ENCODE measurements at regions not wholly inside any gene's neighbourhood (a gene's known extent, or its start where the extent isn't known, plus 50 kb on each side); places are given as distances from the start of the nearest gene placed in this dataset.

DNA sequence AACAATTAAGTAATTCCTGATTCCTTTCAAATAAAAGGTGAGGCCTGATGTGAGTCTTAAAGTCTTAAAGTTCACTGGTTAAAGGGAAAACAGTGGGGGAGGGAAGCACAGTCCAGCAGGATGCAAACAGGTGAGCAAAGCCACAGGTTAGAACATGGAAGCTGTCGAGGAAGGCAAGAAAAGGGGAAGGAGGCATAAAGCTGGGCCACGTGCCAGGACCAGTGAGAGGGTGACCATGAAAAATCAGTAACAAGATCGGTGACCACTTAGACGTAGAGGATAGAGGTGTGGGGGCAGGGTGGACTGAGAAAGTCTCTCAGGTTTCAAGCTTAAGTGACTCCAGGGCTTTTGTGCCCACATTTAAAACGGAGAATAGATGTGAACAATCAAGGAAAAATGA lies 231.3 kb downstream of the SETD4 start:
- TF ChIP-seq NFIC (IDR thresholded peaks at IDR 0.05) (no peak), EGR1 (IDR thresholded peaks at IDR 0.05) (no peak), REST (IDR thresholded peaks at IDR 0.05; ENCODE audit: low read depth) (no peak), TEAD4 (IDR thresholded peaks at IDR 0.05) (no peak), CEBPB (IDR thresholded peaks at IDR 0.05) (no peak), EP300 (IDR thresholded peaks at IDR 0.05; ENCODE audit: borderline replicate concordance) (no peak), RAD21 (IDR thresholded peaks at IDR 0.05; ENCODE audit: low read depth) (no peak), CREB1 (IDR thresholded peaks at IDR 0.05; ENCODE audit: low read depth) (no peak), ZBTB7A (IDR thresholded peaks at IDR 0.05; ENCODE audit: low read depth) (no peak), TCF12 (IDR thresholded peaks at IDR 0.05; ENCODE audit: low read depth) (no peak), YY1 (IDR thresholded peaks at IDR 0.05; ENCODE audit: low read depth) (no peak), FOXM1 (IDR thresholded peaks at IDR 0.05; ENCODE audit: borderline replicate concordance, low read depth) (no peak)
- TF ChIP-seq, protein P1, sequence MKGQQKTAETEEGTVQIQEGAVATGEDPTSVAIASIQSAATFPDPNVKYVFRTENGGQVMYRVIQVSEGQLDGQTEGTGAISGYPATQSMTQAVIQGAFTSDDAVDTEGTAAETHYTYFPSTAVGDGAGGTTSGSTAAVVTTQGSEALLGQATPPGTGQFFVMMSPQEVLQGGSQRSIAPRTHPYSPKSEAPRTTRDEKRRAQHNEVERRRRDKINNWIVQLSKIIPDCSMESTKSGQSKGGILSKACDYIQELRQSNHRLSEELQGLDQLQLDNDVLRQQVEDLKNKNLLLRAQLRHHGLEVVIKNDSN (IDR thresholded peaks at IDR 0.05): no peak

DNA sequence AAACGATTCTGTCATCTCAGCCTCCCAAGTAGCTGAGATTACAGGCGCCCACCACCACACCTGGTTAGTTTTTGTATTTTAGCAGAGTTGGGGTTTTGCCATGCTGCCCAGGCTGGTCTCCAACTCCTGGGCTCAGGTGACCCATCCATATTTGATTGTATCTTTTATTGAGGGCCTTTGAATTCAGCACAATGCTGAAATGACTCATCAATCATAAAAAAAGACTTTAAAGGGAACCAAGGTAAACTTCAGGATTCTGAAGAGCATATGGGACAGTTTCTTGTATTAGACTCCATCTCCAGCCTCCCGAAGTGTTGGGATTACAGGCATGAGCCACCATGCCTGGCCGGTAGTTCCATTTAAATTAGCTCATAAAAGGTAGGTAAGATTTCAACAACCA lies 232.2 kb downstream of the SETD4 start:
- TF ChIP-seq RAD21 (IDR thresholded peaks at IDR 0.05; ENCODE audit: low read depth): no peak
- TF ChIP-seq CREB1 (IDR thresholded peaks at IDR 0.05; ENCODE audit: low read depth): no peak
- no peak for TF ChIP-seq YY1 (IDR thresholded peaks at IDR 0.05; ENCODE audit: low read depth)
- no peak for TF ChIP-seq NFIC (IDR thresholded peaks at IDR 0.05)

DNA sequence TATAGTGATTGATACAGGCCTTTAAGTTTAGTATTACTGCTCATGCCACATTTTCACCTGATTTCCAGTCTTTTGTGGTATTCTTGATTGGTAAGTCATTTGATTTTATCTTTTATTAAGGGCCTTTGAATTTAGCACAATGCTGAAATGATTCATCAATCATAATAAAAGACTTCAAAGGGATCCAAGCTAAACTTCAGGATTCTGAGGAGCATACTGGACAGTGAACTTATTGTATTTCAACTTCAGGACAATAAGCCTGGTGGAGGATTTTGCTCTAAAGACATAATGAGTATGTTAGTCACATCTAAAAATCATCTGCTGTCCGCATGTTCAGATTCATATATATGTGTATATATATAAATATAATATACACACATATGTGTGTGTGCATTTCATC lies 233.3 kb downstream of the SETD4 start:
- TF ChIP-seq CREB1 (IDR thresholded peaks at IDR 0.05; ENCODE audit: low read depth) (no peak), TEAD4 (IDR thresholded peaks at IDR 0.05) (no peak), RAD21 (IDR thresholded peaks at IDR 0.05; ENCODE audit: low read depth) (no peak), FOXM1 (IDR thresholded peaks at IDR 0.05; ENCODE audit: borderline replicate concordance, low read depth) (no peak), REST (IDR thresholded peaks at IDR 0.05; ENCODE audit: low read depth) (no peak), MAX (IDR thresholded peaks at IDR 0.05) (no peak), EGR1 (IDR thresholded peaks at IDR 0.05) (no peak), TAF1 (IDR thresholded peaks at IDR 0.05; ENCODE audit: low read depth) (no peak), TCF12 (IDR thresholded peaks at IDR 0.05; ENCODE audit: low read depth) (no peak), NFIC (IDR thresholded peaks at IDR 0.05) (no peak), EP300 (IDR thresholded peaks at IDR 0.05; ENCODE audit: borderline replicate concordance) (no peak), YY1 (IDR thresholded peaks at IDR 0.05; ENCODE audit: low read depth) (no peak), ZBTB7A (IDR thresholded peaks at IDR 0.05; ENCODE audit: low read depth) (no peak)
- TF ChIP-seq, protein P1 (IDR thresholded peaks at IDR 0.05): no peak

DNA sequence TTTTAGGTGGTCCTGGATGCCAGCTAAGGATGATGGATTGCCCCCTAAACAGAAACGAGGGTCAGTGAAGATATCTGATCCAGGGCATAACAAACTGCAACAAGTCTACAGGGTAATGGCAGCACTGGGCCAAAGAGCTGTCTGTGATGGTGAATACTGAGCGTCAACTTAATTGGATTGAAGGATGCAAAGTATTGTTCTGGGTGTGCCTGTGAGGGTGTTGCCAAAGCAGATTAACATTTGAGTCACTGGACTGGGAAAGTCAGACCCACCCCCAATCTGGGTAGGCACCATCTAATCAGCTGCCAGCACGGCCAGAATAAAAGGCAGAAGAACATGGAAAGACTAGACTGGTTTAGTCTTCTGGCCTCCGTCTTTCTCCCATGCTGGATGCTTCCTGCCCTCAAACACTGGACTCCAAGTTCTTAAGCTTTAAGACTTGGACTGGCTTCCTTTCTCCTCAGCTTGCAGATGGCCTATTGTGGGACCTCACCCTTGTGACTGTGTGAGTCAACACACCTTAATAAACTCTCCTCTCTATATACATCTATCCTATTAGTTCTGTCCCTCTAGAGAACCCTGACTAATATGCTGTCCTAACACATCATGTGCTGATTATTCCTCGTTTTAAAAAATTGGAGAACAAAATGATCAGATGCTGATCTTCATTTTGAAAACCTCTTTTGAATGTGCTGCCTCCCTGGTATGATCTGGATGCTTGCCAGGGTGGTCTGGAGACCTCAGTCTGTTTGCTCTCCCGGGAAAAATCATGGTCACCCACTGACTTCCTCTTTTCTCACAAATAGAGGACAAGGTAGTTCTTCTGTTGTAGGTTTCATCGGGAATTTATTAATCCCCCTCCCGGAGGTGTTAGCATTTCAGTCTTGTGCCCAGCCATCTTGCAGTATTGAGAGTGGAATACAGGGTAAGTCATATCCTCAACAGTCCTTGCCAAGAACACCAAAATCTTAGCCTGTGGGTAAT lies 234.7 kb downstream of the SETD4 start:
- TF ChIP-seq NFIC (IDR thresholded peaks at IDR 0.05) (no peak), TAF1 (IDR thresholded peaks at IDR 0.05; ENCODE audit: low read depth) (no peak), CEBPB (IDR thresholded peaks at IDR 0.05) (no peak), MAX (IDR thresholded peaks at IDR 0.05) (no peak)

DNA sequence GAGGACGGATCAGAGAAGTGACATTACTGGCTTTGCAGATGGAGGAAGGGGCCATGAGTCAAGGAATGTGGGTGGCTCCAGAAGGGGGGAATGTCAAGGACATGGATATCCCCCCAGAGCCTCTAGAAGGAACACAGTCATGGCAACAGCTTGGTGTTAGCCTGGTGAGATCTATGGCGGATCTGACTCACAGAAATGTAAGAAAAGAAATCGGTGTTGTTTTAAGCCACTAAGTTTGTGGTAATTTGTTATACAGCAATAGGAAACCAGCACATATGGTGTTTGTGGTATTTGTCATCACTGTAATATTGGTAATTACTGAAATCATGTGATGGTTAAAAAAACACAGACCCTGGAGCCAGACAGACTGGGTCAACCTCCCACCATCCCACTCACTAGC lies 236.2 kb downstream of the SETD4 start:
- TF ChIP-seq CREB1 (IDR thresholded peaks at IDR 0.05; ENCODE audit: low read depth) (no peak), EGR1 (IDR thresholded peaks at IDR 0.05) (no peak), TAF1 (IDR thresholded peaks at IDR 0.05; ENCODE audit: low read depth) (no peak), ZBTB7A (IDR thresholded peaks at IDR 0.05; ENCODE audit: low read depth) (no peak), CEBPB (IDR thresholded peaks at IDR 0.05) (no peak), TCF12 (IDR thresholded peaks at IDR 0.05; ENCODE audit: low read depth) (no peak), MAX (IDR thresholded peaks at IDR 0.05) (no peak), EP300 (IDR thresholded peaks at IDR 0.05; ENCODE audit: borderline replicate concordance) (no peak), TEAD4 (IDR thresholded peaks at IDR 0.05) (no peak), REST (IDR thresholded peaks at IDR 0.05; ENCODE audit: low read depth) (no peak), NFIC (IDR thresholded peaks at IDR 0.05) (no peak), RAD21 (IDR thresholded peaks at IDR 0.05; ENCODE audit: low read depth) (no peak), FOXM1 (IDR thresholded peaks at IDR 0.05; ENCODE audit: borderline replicate concordance, low read depth) (no peak), YY1 (IDR thresholded peaks at IDR 0.05; ENCODE audit: low read depth) (no peak)
- TF ChIP-seq, protein P1 (IDR thresholded peaks at IDR 0.05): no peak

All from Ishikawa (cell line).